ENCODE measurements at regions not wholly inside any gene's neighbourhood (a gene's known extent, or its start where the extent isn't known, plus 50 kb on each side); places are given as distances from the start of the nearest gene placed in this dataset.
"Not testable (repeated sequence)": the region's sequence is repeated elsewhere in the genome, so short reads cannot be mapped to it uniquely, and the experiment has no call there.

DNA sequence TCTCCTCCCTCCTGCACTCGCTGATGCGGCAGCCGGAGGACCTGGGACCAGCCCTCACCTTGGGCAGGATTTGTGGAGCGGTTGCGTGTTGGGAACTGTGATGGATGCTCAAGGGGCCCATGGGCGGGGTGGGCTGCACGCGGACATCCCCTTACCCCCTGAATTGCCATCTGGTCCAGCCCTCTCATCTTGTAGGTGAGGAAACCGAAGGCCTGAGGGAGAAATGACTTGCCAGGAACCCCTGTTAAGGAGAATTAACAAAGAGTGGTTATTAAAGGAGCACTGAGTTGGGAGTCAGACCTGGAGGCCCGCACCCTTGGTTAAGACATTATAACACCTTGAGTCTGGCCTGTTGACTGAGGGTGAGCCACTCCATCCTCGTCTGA lies 2752.2 kb downstream of the RPIA start:
- H3K9me1 ChIP-seq (ENCODE audit: control insufficient read depth, extremely low read depth, insufficient read depth, low read length); H3K4me2 ChIP-seq (ENCODE audit: control insufficient read depth, extremely low read depth, insufficient read depth, low read depth, low read length); H3K4me1 ChIP-seq (ENCODE audit: control insufficient read depth, extremely low read depth, insufficient read depth, low read length); DNase-seq (ENCODE audit: low read depth, low spot score); FAIRE-seq; dilution Hi-C loops (cut with MboI; ENCODE audit: extremely low pct_ligation_motif_present, low sequenced_read_pairs); H3K9me3 ChIP-seq (ENCODE audit: control insufficient read depth, low read depth, low read length); H3K27ac ChIP-seq (ENCODE audit: control insufficient read depth, insufficient read depth, low read length); H3K4me3 ChIP-seq (ENCODE audit: control insufficient read depth in 2 of 3, extremely low read depth in 1 of 3, insufficient read depth in 2 of 3, low read depth in 1 of 3, low read length in 3 of 3); H2AFZ ChIP-seq (ENCODE audit: control insufficient read depth, low read length); H3K36me3 ChIP-seq (ENCODE audit: control insufficient read depth in 2 of 2, extremely low read depth in 1 of 2, insufficient read depth in 2 of 2, low read length in 2 of 2); H3K9ac ChIP-seq (ENCODE audit: control insufficient read depth, extremely low read depth, insufficient read depth, low read length); H3K79me2 ChIP-seq (ENCODE audit: control insufficient read depth, insufficient read depth, low read length); H4K20me1 ChIP-seq (ENCODE audit: control insufficient read depth, extremely low read depth, insufficient read depth, low read length): not testable (repeated sequence)
- H3K27me3 ChIP-seq (ENCODE audit: control insufficient read depth, extremely low read depth, insufficient read depth, low read length): peaks cover 17% of the 10 kb centered on the region
- peak; percentile 38 for TF ChIP-seq EZH2 (IDR thresholded peaks at IDR 0.05; ENCODE audit: low read length)

- dilution Hi-C loops (cut with MboI; ENCODE audit: extremely low pct_ligation_motif_present, low sequenced_read_pairs); H4K20me1 ChIP-seq (ENCODE audit: control insufficient read depth, extremely low read depth, insufficient read depth, low read length); H3K79me2 ChIP-seq (ENCODE audit: control insufficient read depth, insufficient read depth, low read length); H3K4me2 ChIP-seq (ENCODE audit: control insufficient read depth, extremely low read depth, insufficient read depth, low read depth, low read length); H3K36me3 ChIP-seq (ENCODE audit: control insufficient read depth in 2 of 2, extremely low read depth in 1 of 2, insufficient read depth in 2 of 2, low read length in 2 of 2); H3K27ac ChIP-seq (ENCODE audit: control insufficient read depth, insufficient read depth, low read length); H3K4me3 ChIP-seq (ENCODE audit: control insufficient read depth in 2 of 3, extremely low read depth in 1 of 3, insufficient read depth in 2 of 3, low read depth in 1 of 3, low read length in 3 of 3); H2AFZ ChIP-seq (ENCODE audit: control insufficient read depth, low read length); DNase-seq (ENCODE audit: low read depth, low spot score); H3K9me3 ChIP-seq (ENCODE audit: control insufficient read depth, low read depth, low read length); FAIRE-seq; H3K9me1 ChIP-seq (ENCODE audit: control insufficient read depth, extremely low read depth, insufficient read depth, low read length); H3K4me1 ChIP-seq (ENCODE audit: control insufficient read depth, extremely low read depth, insufficient read depth, low read length); H3K9ac ChIP-seq (ENCODE audit: control insufficient read depth, extremely low read depth, insufficient read depth, low read length): not testable (repeated sequence)
- peaks cover 17% of the 10 kb centered on the region for H3K27me3 ChIP-seq (ENCODE audit: control insufficient read depth, extremely low read depth, insufficient read depth, low read length)
Observed at GRCh38 chr2:91445705-91446104, 2754.2 kb downstream of the RPIA start.

- H3K4me3 ChIP-seq (ENCODE audit: control insufficient read depth in 2 of 3, extremely low read depth in 1 of 3, insufficient read depth in 2 of 3, low read depth in 1 of 3, low read length in 3 of 3); H2AFZ ChIP-seq (ENCODE audit: control insufficient read depth, low read length); H3K36me3 ChIP-seq (ENCODE audit: control insufficient read depth in 2 of 2, extremely low read depth in 1 of 2, insufficient read depth in 2 of 2, low read length in 2 of 2); H4K20me1 ChIP-seq (ENCODE audit: control insufficient read depth, extremely low read depth, insufficient read depth, low read length); FAIRE-seq; H3K9me3 ChIP-seq (ENCODE audit: control insufficient read depth, low read depth, low read length); H3K9ac ChIP-seq (ENCODE audit: control insufficient read depth, extremely low read depth, insufficient read depth, low read length); H3K4me1 ChIP-seq (ENCODE audit: control insufficient read depth, extremely low read depth, insufficient read depth, low read length); H3K9me1 ChIP-seq (ENCODE audit: control insufficient read depth, extremely low read depth, insufficient read depth, low read length); H3K27ac ChIP-seq (ENCODE audit: control insufficient read depth, insufficient read depth, low read length); dilution Hi-C loops (cut with MboI; ENCODE audit: extremely low pct_ligation_motif_present, low sequenced_read_pairs); H3K4me2 ChIP-seq (ENCODE audit: control insufficient read depth, extremely low read depth, insufficient read depth, low read depth, low read length); DNase-seq (ENCODE audit: low read depth, low spot score); H3K79me2 ChIP-seq (ENCODE audit: control insufficient read depth, insufficient read depth, low read length): not testable (repeated sequence)
- peaks cover 17% of the 10 kb centered on the region for H3K27me3 ChIP-seq (ENCODE audit: control insufficient read depth, extremely low read depth, insufficient read depth, low read length)
Observed at GRCh38 chr2:91446489-91446888, 2755.0 kb downstream of the RPIA start.

- H3K4me3 ChIP-seq (ENCODE audit: control insufficient read depth in 2 of 3, extremely low read depth in 1 of 3, insufficient read depth in 2 of 3, low read depth in 1 of 3, low read length in 3 of 3); H4K20me1 ChIP-seq (ENCODE audit: control insufficient read depth, extremely low read depth, insufficient read depth, low read length); DNase-seq (ENCODE audit: low read depth, low spot score); H3K4me1 ChIP-seq (ENCODE audit: control insufficient read depth, extremely low read depth, insufficient read depth, low read length); H3K9me3 ChIP-seq (ENCODE audit: control insufficient read depth, low read depth, low read length); H3K9ac ChIP-seq (ENCODE audit: control insufficient read depth, extremely low read depth, insufficient read depth, low read length); H3K9me1 ChIP-seq (ENCODE audit: control insufficient read depth, extremely low read depth, insufficient read depth, low read length); H3K79me2 ChIP-seq (ENCODE audit: control insufficient read depth, insufficient read depth, low read length); H3K27ac ChIP-seq (ENCODE audit: control insufficient read depth, insufficient read depth, low read length); dilution Hi-C loops (cut with MboI; ENCODE audit: extremely low pct_ligation_motif_present, low sequenced_read_pairs); H2AFZ ChIP-seq (ENCODE audit: control insufficient read depth, low read length); H3K36me3 ChIP-seq (ENCODE audit: control insufficient read depth in 2 of 2, extremely low read depth in 1 of 2, insufficient read depth in 2 of 2, low read length in 2 of 2); FAIRE-seq; H3K4me2 ChIP-seq (ENCODE audit: control insufficient read depth, extremely low read depth, insufficient read depth, low read depth, low read length): not testable (repeated sequence)
- H3K27me3 ChIP-seq (ENCODE audit: control insufficient read depth, extremely low read depth, insufficient read depth, low read length): peaks cover 16% of the 10 kb centered on the region
Observed at GRCh38 chr2:91446915-91447314, 2755.4 kb downstream of the RPIA start.

DNA sequence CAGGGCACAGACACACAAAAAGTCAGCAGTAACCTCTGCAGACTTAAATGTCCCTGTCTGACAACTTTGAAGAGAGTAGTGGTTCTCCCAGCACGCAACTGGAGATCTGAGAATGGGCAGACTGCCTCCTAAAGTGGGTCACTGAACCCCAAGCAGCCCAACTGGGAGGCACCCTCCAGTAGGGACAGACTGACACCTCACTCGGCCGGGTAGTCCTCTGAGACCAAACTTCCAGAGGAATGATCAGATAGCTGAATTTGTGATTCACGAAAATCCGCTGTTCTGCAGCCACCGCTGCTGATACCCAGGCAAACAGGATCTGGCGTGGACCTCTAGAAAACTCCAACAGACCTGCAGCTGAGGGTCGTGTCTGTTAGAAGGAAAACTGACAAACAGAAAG lies 2756.0 kb downstream of the RPIA start:
- H3K4me1 ChIP-seq (ENCODE audit: control insufficient read depth, extremely low read depth, insufficient read depth, low read length); H3K27me3 ChIP-seq (ENCODE audit: control insufficient read depth, extremely low read depth, insufficient read depth, low read length); H3K4me2 ChIP-seq (ENCODE audit: control insufficient read depth, extremely low read depth, insufficient read depth, low read depth, low read length); H3K79me2 ChIP-seq (ENCODE audit: control insufficient read depth, insufficient read depth, low read length); H4K20me1 ChIP-seq (ENCODE audit: control insufficient read depth, extremely low read depth, insufficient read depth, low read length); FAIRE-seq; DNase-seq (ENCODE audit: low read depth, low spot score); dilution Hi-C loops (cut with MboI; ENCODE audit: extremely low pct_ligation_motif_present, low sequenced_read_pairs); H3K9me3 ChIP-seq (ENCODE audit: control insufficient read depth, low read depth, low read length); H3K36me3 ChIP-seq (ENCODE audit: control insufficient read depth in 2 of 2, extremely low read depth in 1 of 2, insufficient read depth in 2 of 2, low read length in 2 of 2); H3K9ac ChIP-seq (ENCODE audit: control insufficient read depth, extremely low read depth, insufficient read depth, low read length); H3K27ac ChIP-seq (ENCODE audit: control insufficient read depth, insufficient read depth, low read length); H2AFZ ChIP-seq (ENCODE audit: control insufficient read depth, low read length); H3K9me1 ChIP-seq (ENCODE audit: control insufficient read depth, extremely low read depth, insufficient read depth, low read length); H3K4me3 ChIP-seq (ENCODE audit: control insufficient read depth in 2 of 3, extremely low read depth in 1 of 3, insufficient read depth in 2 of 3, low read depth in 1 of 3, low read length in 3 of 3): not testable (repeated sequence)
